Psoas muscle (tissue), 7 donors: ENCODE measurements at regions not wholly inside any gene's neighbourhood (a gene's known extent, or its start where the extent isn't known, plus 50 kb on each side); places are given as distances from the start of the nearest gene placed in this dataset.

Experiments
- ATAC-seq, 4 donors: fragments of 200-7000 bp; cut with Tn5 transposase; one replicate each; pipeline ENCODE4 v1.9.1; 2020; ENCODE audit warnings: moderate library complexity in 3 of 4, mild to moderate bottlenecking in 2 of 4
- DNase-seq, 2 donors: peaks; one replicate each; pipeline ENCODE4 v3.0.0-alpha.2; 2020
- H3K27ac ChIP-seq: fragments of 200-600 bp; one replicate; pipeline ENCODE4 v1.8.0; 2022
- H3K27me3 ChIP-seq, 3 donors: fragments of 200-600 bp in 1 of 3; one replicate each; pipeline versions ENCODE4 v1.6.1 to v1.8.0; 2013 to 2022; ENCODE audit warnings: low read length in 2 of 3, mild to moderate bottlenecking in 2 of 3, moderate library complexity in 1 of 3; ENCODE audit not compliant: insufficient read depth in 3 of 3
- H3K36me3 ChIP-seq, 2 donors: fragments of 200-600 bp in 1 of 2; one replicate each; pipeline versions ENCODE4 v1.6.1 to v1.8.0; 2013 to 2022; ENCODE audit warnings: low read depth in 1 of 2, mild to moderate bottlenecking in 1 of 2, moderate library complexity in 1 of 2; ENCODE audit not compliant: insufficient read depth in 1 of 2
- H3K4me1 ChIP-seq: fragments of 200-600 bp; one replicate; pipeline ENCODE4 v1.8.0; 2022
- H3K4me3 ChIP-seq: fragments of 200-600 bp; one replicate; pipeline ENCODE4 v1.8.0; 2022; ENCODE audit warnings: mild to moderate bottlenecking
- H3K9me3 ChIP-seq: fragments of 200-600 bp; one replicate; pipeline ENCODE4 v1.8.0; 2022
- WGBS, 3 donors: extraction: QIAGEN DNeasy Blood & Tissue Kit; methylation state at CpG; one replicate each; pipeline versions ENCODE4 v1.1.6 to v1.1.7; 2013; 5-methylcytosine and 5-hydroxymethylcytosine counted together
- intact Hi-C, 2 donors: fragments of 100-400 bp; cut with DNase I; formaldehyde crosslinking; loops; one replicate each; pipeline versions ENCODE4 v1.11.0 to v1.14.2; 2022
- TF ChIP-seq, protein P1 (sequence below): fragments of 200-600 bp; IDR thresholded peaks from one replicate; pipeline ENCODE4 v1.8.0; 2022; ENCODE audit warnings: antibody characterized with exemption
- donor health status: healthy with polysubstance abuse.
- donor health status: DM: no; HTN: no; CAD: no; lungs with moderate emphysema.
- donor health status: Bipolar disorder and iron deficiency.
- donor health status: healthy.
- donor health status: DM: yes; HTN: yes; CAD: no.
- donor health status: DM: no; HTN: no; CAD: no.
- donor health status: DM: yes; HTN: yes; CAD: no.

DNA sequence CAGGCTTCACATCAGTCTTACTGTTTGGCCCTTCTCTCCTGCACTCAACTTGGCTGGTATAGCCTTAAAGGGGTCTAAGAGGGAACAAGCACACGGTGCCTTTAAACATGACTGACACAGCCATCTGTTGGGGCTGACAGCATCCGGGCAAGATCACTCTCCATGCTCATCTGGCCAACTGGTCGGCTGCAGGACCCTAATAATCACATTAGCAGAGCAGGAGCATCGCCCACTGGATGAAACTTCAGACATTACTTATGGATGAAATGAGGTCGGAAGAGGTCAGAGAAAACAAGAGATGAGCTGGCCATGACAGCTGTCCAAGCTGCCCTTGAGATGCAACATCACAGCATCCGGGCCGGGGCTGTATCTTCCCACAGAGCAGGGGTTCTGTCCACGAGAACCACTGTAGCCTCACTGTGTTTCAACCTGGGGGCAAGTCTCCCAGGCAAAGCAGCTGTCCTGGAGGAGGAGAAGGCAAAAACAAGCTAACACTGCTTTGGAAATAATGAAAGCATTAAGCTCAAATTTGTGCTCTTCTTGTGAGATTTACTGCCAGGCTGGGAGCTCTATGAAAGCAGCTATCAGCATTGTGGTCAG, 94.4 kb upstream of the TTC29 start:
- Histone ChIP-seq H3K4me1 (no peaks in the 10 kb centered on the region), H3K27ac (no peak overlapping the region), H3K9me3 (no peaks in the 10 kb centered on the region), H3K4me3 (no peak overlapping the region), H3K27me3 (peaks cover 0 to 12% (median 0%) of the 10 kb centered on the region in 3 donors), H3K36me3 (no peaks in the 10 kb centered on the region)
- 22 to 39% (median 30%) methylated on average over 8 of the region's 8 CpGs for WGBS, 3 donors
- TF ChIP-seq, protein P1, sequence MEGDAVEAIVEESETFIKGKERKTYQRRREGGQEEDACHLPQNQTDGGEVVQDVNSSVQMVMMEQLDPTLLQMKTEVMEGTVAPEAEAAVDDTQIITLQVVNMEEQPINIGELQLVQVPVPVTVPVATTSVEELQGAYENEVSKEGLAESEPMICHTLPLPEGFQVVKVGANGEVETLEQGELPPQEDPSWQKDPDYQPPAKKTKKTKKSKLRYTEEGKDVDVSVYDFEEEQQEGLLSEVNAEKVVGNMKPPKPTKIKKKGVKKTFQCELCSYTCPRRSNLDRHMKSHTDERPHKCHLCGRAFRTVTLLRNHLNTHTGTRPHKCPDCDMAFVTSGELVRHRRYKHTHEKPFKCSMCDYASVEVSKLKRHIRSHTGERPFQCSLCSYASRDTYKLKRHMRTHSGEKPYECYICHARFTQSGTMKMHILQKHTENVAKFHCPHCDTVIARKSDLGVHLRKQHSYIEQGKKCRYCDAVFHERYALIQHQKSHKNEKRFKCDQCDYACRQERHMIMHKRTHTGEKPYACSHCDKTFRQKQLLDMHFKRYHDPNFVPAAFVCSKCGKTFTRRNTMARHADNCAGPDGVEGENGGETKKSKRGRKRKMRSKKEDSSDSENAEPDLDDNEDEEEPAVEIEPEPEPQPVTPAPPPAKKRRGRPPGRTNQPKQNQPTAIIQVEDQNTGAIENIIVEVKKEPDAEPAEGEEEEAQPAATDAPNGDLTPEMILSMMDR: no peak
- DNase-seq (no peak), ATAC-seq (no peak)
- intact Hi-C loops: no loop called here

DNA sequence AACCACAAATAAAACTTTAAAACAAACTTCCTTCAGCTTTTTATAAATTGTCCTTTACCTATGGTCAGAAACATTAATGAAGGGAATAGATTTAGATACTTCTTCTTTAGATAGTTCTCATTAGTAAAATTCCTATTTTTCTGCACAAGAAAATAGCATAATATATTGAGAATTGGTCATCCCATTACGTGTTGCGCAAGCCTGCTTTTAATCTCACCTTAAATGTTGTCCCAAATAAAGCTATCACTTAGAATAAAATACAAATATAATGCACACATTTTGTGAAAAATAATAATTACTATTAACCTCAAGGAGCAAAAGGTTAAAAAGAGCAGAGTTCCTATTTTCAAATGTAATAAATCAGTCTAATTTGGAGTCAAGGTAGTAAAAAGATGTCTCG, 95.2 kb upstream of the TTC29 start:
- no peaks in the 10 kb centered on the region for H3K4me1 ChIP-seq
- TF ChIP-seq, protein P1: no peak
- H3K27ac ChIP-seq: no peak overlapping the region
- DNase-seq (no peak), ATAC-seq (no peak)
- 79 to 87% (median 82%) methylated on average over 3 of the region's 3 CpGs for WGBS, 3 donors
- intact Hi-C loops: no loop called here
- no peaks in the 10 kb centered on the region for H3K9me3 ChIP-seq
- H3K27me3 ChIP-seq: peaks cover 0 to 12% (median 0%) of the 10 kb centered on the region in 3 donors
- H3K36me3 ChIP-seq: no peaks in the 10 kb centered on the region
- H3K4me3 ChIP-seq: no peak overlapping the region

DNA sequence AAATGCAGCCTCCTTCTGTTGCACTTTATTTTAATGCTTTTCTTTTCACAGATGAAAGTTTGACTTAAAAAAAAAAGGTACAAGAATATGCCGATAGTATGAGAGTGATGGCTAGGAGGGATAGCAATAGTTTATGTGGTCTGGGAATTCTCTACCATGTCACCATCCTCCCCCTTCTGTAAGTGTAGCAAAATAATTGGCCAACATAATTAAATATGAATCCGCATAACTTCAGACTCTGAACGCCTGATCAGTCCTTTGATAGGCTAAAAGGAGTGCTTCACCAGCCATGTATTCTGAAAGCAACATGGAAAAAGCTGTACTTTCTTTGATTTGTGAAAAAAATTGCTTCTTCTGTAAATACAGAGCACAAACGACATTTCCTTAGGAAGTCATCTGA, 95.7 kb upstream of the TTC29 start:
- H3K27me3 ChIP-seq: peaks cover 0 to 14% (median 0%) of the 10 kb centered on the region in 3 donors
- DNase-seq (no peak), ATAC-seq (no peak)
- 40 to 49% (median 43%) methylated on average over 4 of the region's 4 CpGs for WGBS, 3 donors
- TF ChIP-seq, protein P1: no peak
- H3K4me3 ChIP-seq: no peak overlapping the region
- H3K27ac ChIP-seq: no peak overlapping the region
- intact Hi-C loops: no loop called here
- no peaks in the 10 kb centered on the region for H3K36me3 ChIP-seq
- no peaks in the 10 kb centered on the region for H3K4me1 ChIP-seq
- no peaks in the 10 kb centered on the region for H3K9me3 ChIP-seq

DNA sequence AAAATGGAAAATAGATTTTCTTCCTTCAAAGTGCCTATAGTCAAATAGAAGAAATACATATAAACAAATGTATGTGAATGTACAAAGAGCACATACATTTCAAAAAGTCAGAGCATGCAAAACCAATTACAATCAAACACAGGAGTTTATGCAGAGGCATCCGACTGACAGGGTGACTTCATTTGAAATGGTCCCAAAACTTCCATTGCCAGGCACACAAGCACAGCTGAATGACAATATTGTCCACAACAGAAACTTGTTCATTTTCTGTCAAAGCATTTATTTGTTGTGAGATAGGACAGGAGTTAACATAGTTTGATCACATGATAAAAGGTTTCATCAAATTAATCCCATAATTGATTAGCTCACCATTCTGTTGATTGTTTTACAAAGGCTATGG, 96.4 kb upstream of the TTC29 start:
- H3K27ac ChIP-seq: no peak overlapping the region
- no peaks in the 10 kb centered on the region for H3K4me1 ChIP-seq
- no peaks in the 10 kb centered on the region for H3K9me3 ChIP-seq
- H3K4me3 ChIP-seq: no peak overlapping the region
- DNase-seq: no peak
- TF ChIP-seq, protein P1: no peak
- peaks cover 0 to 15% (median 0%) of the 10 kb centered on the region in 3 donors for H3K27me3 ChIP-seq
- no peak for ATAC-seq
- 17 to 41% (median 20%) methylated on average over 1 of the region's 1 CpG for WGBS, 3 donors
- intact Hi-C loops: no loop called here
- no peaks in the 10 kb centered on the region for H3K36me3 ChIP-seq

DNA sequence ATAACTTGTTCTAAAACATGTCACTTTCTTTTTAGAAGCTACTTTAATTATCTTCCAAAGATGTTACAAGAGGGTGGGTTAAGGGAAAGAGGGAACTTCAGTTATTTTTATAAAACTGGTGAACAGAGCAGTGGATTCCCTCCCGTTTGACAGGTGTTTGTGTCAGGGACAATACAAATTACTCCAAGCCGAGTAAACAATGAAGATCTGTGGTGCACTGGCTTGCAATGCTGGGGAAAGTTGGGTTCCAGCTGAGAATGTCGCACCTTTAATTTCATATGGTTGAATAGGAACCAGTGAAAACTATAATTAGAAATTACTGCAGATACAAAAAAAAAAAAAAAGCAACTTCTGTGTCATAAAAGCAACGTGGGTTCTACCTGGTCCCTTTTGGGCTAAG, 98.6 kb upstream of the TTC29 start:
- DNase-seq (no peak), ATAC-seq (no peak)
- Histone ChIP-seq H3K27ac (no peak overlapping the region), H3K4me1 (no peaks in the 10 kb centered on the region), H3K27me3 (peaks cover 0 to 9% (median 0%) of the 10 kb centered on the region in 3 donors), H3K9me3 (no peaks in the 10 kb centered on the region), H3K36me3 (no peaks in the 10 kb centered on the region), H3K4me3 (no peak overlapping the region)
- WGBS, 3 donors: 18 to 39% (median 23%) methylated on average over 4 of the region's 4 CpGs
- TF ChIP-seq, protein P1: no peak
- intact Hi-C loops: no loop called here
